ENCODE measurements at regions not wholly inside any gene's neighbourhood (a gene's known extent, or its start where the extent isn't known, plus 50 kb on each side); places are given as distances from the start of the nearest gene placed in this dataset.

GRCh38 chr4:124321364-124321763 lies 391.2 kb downstream of the ANKRD50 start:
- no peak for DNase-seq (ENCODE audit: low spot score)

- DNase-seq (ENCODE audit: low spot score) = peak; percentile 16
Measured at GRCh38 chr4:124322234-124323065, 390.1 kb downstream of the ANKRD50 start.

DNA sequence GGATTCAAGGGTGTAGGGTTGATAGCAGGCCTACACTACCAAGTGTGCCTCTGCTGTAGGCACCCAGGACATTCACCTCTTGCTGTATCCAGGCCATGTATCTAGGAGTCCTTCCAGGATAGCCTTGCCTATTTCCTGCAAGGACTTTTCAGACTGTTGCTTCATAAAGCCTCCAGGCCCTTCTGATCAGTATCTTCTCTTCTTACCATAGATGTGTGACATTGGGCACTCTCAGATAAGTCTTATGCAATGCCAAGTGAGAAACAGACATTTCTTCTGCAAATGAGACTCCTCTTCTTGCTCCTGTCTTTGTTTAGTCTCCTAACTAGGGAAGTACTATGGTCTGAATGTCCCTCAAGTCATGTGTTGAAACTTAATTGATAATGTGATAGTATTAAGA lies 386.8 kb downstream of the ANKRD50 start:
- no peak for DNase-seq (ENCODE audit: low spot score)

- DNase-seq (ENCODE audit: low spot score) = no peak
Measured at GRCh38 chr4:124329134-124329533, 383.4 kb downstream of the ANKRD50 start.

- DNase-seq (ENCODE audit: low spot score) = no peak
Measured at GRCh38 chr4:124330045-124330444, 382.5 kb downstream of the ANKRD50 start.

- no peak for DNase-seq (ENCODE audit: low spot score)
Measured at GRCh38 chr4:124331781-124332180, 380.8 kb downstream of the ANKRD50 start.

DNA sequence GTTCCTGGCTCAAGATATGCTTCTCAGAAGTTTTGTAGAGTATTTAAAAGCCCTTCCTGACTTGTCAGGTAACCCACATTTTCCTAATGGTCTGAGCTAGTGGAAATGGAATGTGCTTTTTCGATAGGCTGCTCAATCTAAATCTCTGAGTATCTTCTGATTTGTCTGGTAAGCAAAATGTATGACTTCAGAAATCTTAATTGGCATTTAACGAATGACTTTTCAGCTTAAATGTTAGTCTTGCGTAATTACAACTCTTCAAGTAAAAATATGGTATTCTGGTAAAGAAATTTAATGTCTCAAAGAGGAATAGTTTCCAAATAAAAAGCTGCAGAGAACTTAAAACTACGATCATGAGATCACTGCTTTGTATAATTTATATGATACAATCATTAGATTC lies 379.1 kb downstream of the ANKRD50 start:
- DNase-seq (ENCODE audit: low spot score) = no peak

DNA sequence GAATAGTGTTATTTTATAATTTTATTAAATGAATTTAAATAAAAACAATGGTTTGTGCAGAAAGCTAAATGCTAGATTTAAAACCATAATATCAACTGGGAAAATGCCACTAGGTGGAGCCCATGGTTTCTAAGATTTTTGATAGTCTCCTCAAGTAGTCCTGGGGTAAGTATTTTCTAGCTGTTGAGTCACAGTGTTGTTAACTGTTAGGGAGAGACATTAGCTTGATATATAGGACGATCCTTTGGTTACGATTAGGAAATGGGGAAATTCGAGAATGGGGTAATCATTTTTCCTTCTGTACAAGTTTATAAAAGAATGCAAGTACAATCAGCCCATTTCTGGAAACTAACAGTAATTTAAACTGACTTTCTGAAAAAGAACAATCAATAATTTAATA lies 378.4 kb downstream of the ANKRD50 start:
- DNase-seq (ENCODE audit: low spot score) = peak; percentile 55

- no peak for DNase-seq (ENCODE audit: low spot score)
Measured at GRCh38 chr4:124337874-124338273, 374.7 kb downstream of the ANKRD50 start.

DNA sequence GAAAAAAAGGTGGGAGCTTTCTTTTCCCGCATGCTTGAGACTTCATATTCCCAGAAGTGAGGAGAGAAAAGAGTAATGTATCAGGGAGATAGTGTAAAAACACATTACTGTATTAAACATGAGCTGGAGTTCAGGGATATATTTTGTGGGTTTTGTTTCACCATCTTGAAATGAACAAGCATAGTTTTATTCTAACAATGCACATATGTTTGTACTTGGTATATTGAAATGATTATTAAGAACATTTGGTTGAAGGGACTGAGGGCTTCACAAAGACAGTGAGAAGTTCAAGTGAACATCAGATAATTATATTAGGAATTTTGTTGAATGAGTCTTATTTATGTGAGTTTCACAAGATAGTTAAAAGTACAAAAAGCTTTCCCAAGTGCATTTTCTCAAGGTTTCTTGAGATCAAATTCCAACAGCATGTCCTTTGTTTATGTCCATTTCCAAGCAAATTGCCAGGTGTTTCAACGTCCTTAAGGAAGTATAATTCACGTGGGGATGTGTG lies 368.8 kb downstream of the ANKRD50 start:
- DNase-seq (ENCODE audit: low spot score) = no peak

GRCh38 chr4:124372916-124373315 lies 339.6 kb downstream of the ANKRD50 start:
- no peak for DNase-seq (ENCODE audit: low spot score)

DNA sequence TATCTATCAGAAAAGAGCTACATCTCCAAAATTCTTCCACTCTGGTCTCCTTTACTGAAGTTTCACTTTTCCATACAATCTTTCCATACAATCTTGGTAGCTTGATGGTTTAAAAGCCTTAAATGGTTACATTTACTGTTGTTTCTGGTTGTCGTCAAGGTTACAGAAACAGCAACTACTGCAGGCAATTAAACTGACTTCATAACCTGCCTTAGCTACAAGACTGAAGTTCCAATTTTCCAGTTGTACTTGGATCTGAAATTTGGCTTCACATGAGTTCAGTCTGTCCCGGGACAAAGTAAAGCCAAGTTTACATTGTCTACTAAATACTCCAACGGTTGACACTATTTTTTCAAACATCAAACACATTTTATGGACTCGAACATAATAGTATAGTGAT lies 326.4 kb downstream of the ANKRD50 start:
- DNase-seq (ENCODE audit: low spot score) = no peak

- no peak for DNase-seq (ENCODE audit: low spot score)
Measured at GRCh38 chr4:124386648-124387047, 325.9 kb downstream of the ANKRD50 start.

GRCh38 chr4:124389591-124389990 lies 322.9 kb downstream of the ANKRD50 start:
- DNase-seq (ENCODE audit: low spot score) = no peak

DNA sequence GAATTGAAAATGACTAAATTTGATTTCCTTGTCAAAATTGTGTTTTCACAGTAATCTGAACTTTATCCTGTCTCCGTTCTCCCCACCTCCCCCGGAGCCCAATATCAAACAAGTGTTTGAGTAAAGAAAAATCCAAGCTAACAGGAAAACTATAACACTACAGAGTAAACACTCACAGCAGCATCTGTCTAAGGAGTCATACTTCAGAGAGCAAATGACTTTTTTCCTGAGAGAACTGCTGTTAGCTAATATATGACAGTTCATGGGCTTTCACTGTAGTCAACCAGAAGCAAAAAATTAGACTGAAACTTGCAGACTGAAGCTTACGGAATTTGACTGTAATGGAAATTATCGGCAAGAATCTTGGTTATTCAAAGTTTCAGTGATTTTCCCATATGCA lies 321.7 kb downstream of the ANKRD50 start:
- no peak for DNase-seq (ENCODE audit: low spot score)

DNA sequence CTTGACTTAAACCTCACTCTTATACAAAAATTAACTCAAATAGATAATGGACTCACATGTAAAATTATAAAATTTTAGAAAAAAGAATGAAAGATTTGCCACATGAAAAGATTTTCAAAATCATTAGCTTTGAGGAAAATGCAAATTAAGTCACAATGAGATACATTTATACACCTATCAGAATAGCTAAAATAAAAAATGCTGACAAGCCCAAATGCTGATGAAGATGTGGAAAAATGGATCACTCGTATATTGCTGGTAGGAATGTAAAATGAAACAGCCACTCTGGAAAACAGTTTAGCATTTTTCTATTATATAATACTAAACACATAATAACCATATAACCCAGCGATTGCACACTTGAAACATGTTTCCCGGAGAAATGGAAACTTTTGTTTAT lies 316.2 kb downstream of the ANKRD50 start:
- no peak for DNase-seq (ENCODE audit: low spot score)

GRCh38 chr4:124401606-124402005 lies 310.9 kb downstream of the ANKRD50 start:
- DNase-seq (ENCODE audit: low spot score) = no peak

GRCh38 chr4:124409044-124409443 lies 303.5 kb downstream of the ANKRD50 start:
- DNase-seq (ENCODE audit: low spot score) = no peak

DNA sequence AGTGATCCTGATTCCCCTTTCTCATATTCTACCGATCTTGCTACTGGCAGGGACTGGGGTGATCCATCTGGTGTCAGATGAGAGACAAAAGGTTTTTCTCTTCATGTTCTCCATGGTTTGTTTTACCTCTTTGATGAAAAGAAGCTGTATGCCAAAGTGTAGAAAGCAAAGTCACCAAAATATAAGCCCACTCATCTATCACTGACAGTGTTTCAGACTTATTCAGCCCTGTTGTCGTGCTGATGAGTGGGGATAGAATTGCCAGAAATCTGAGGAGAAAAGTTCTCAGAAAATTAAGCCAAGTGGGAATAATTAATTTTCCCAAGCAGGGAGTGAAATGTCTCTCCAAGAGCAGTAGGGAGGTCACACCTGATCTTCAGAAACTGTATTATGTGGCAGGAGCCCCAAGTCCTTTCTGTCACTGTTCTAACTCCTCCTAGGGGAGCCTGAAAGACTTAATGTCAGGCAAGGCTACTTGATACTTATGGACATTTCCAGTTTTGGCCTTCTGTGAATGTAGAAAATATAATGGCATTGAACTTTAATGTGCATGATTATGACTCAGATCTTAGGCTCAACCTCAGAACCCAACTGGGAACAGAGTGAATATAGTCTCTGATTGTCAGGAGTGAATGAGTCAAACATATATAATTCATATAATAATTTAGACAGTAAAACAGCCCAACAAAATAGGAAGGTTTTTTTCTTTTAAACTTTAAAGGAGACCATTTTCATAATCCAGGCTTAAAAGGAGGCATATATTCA lies 298.1 kb downstream of the ANKRD50 start:
- no peak for DNase-seq (ENCODE audit: low spot score)

DNA sequence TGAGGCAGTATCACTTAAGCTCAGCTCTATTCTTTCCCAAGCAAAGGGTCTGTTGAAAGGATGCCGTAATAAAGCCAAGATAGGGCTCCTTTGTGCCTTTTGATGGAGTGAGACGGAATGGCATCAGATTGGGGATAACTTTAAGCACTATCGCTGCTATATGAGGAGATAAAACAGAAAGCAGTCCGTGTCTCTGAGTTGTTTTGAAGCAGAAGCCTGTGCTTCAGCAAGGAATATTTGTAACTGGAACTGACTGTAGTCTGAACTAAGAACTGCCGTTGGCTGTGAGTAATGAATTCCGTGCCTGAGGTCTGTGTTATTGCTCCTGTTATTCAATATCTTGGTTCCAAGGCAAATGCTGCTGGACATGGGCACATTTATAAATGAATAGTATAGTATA lies 297.4 kb downstream of the ANKRD50 start:
- no peak for DNase-seq (ENCODE audit: low spot score)

GRCh38 chr4:124417371-124417770 lies 295.2 kb downstream of the ANKRD50 start:
- DNase-seq (ENCODE audit: low spot score) = no peak

- DNase-seq (ENCODE audit: low spot score) = no peak
Measured at GRCh38 chr4:124420166-124420695, 292.3 kb downstream of the ANKRD50 start.

GRCh38 chr4:124423160-124423559 lies 289.4 kb downstream of the ANKRD50 start:
- DNase-seq (ENCODE audit: low spot score) = no peak
